ENCODE measurements at regions not wholly inside any gene's neighbourhood (a gene's known extent, or its start where the extent isn't known, plus 50 kb on each side); places are given as distances from the start of the nearest gene placed in this dataset.

GRCh38 chr6:92541448-92542060 lies 877.8 kb downstream of the EPHA7 start:
- TF ChIP-seq POLR2A (IDR thresholded peaks at IDR 0.05; ENCODE audit: low read depth, low read length) (no peak), POLR2AphosphoS5 (IDR thresholded peaks at IDR 0.05; ENCODE audit: low read depth, low read length) (no peak), TAF1 (IDR thresholded peaks at IDR 0.05; ENCODE audit: borderline replicate concordance, low read depth, low read length) (no peak)
